Aorta (tissue), 5 donors: ENCODE measurements at regions not wholly inside any gene's neighbourhood (a gene's known extent, or its start where the extent isn't known, plus 50 kb on each side); places are given as distances from the start of the nearest gene placed in this dataset.

Experiments used
- ATAC-seq: fragments of 200-7000 bp; cut with Tn5 transposase; one replicate; pipeline ENCODE4 v1.9.1; 2022; ENCODE audit warnings: moderate library complexity; ENCODE audit not compliant: low FRiP score
- DNase-seq, 2 donors: peaks; one replicate each; pipeline ENCODE4 v3.0.0-alpha.2; 2020
- H3K27ac ChIP-seq, 2 donors: one replicate each; pipeline ENCODE4 v1.5.1; 2013; ENCODE audit warnings: low read length in 2 of 2, mild to moderate bottlenecking in 2 of 2, moderate library complexity in 2 of 2, control low read depth in 1 of 2, inconsistent platforms in 1 of 2, low read depth in 1 of 2
- H3K27me3 ChIP-seq, 2 donors: one replicate each; pipeline ENCODE4 v1.6.1; 2013; ENCODE audit warnings: control low read depth in 1 of 2, low read length in 1 of 2, mild to moderate bottlenecking in 1 of 2, moderate library complexity in 1 of 2; ENCODE audit not compliant: insufficient read depth in 2 of 2, control insufficient read depth in 1 of 2
- H3K36me3 ChIP-seq, 2 donors: one replicate each; pipeline ENCODE4 v1.6.1; 2013; ENCODE audit warnings: control low read depth in 1 of 2, low read length in 1 of 2, mild to moderate bottlenecking in 1 of 2; ENCODE audit not compliant: insufficient read depth in 2 of 2, control insufficient read depth in 1 of 2
- H3K4me1 ChIP-seq, 2 donors: one replicate each; pipeline ENCODE4 v1.6.1; 2013; ENCODE audit warnings: low read length in 2 of 2, control low read depth in 1 of 2, mild to moderate bottlenecking in 1 of 2, moderate library complexity in 1 of 2; ENCODE audit not compliant: insufficient read depth in 2 of 2, control insufficient read depth in 1 of 2
- H3K4me3 ChIP-seq, 2 donors: one replicate each; pipeline ENCODE4 v1.5.1; 2013; ENCODE audit warnings: low read length in 2 of 2, control low read depth in 1 of 2, mild to moderate bottlenecking in 1 of 2
- H3K9me3 ChIP-seq: one replicate; pipeline ENCODE4 v1.6.1; 2013; ENCODE audit warnings: mild to moderate bottlenecking, low read length; ENCODE audit not compliant: control insufficient read depth
- WGBS, 2 donors: extraction: QIAGEN DNeasy Blood & Tissue Kit; methylation state at CpG; one replicate each; pipeline ENCODE4 v1.1.7; 2013; 5-methylcytosine and 5-hydroxymethylcytosine counted together
- intact Hi-C, 2 donors: fragments of 100-400 bp; cut with DNase I; formaldehyde crosslinking; loops; one replicate each; pipeline versions ENCODE4 v1.14.2 to v1.15.0; 2022
- donor health status: healthy with polysubstance abuse.
- donor health status: Bipolar disorder and iron deficiency.
- donor health status: DM: no; HTN: no; CAD: no.
- donor health status: DM: no; HTN: no; CAD: no.
- donor health status: DM: yes; HTN: yes; CAD: no.

GRCh38 chr1:81471255-81471654 is 329.5 kb upstream of the ADGRL2 start:
- H3K9me3 ChIP-seq, result no peaks in the 10 kb centered on the region
- intact Hi-C loops, result no loop called here
- ATAC-seq (no peak), DNase-seq (no peak)
- H3K4me1 ChIP-seq, result no peaks in the 10 kb centered on the region
- no peaks in the 10 kb centered on the region for H3K36me3 ChIP-seq
- H3K4me3 ChIP-seq, result no peak overlapping the region
- H3K27me3 ChIP-seq, result no peaks in the 10 kb centered on the region
- H3K27ac ChIP-seq, result no peak overlapping the region
- 87 to 95% methylated on average over 2 of the region's 2 CpGs for WGBS, 2 donors

GRCh38 chr1:81470275-81470674 is 330.5 kb upstream of the ADGRL2 start:
- ATAC-seq (no peak), DNase-seq (no peak)
- Histone ChIP-seq H3K4me3 (no peak overlapping the region), H3K36me3 (no peaks in the 10 kb centered on the region), H3K27ac (no peak overlapping the region), H3K4me1 (no peaks in the 10 kb centered on the region), H3K27me3 (no peaks in the 10 kb centered on the region), H3K9me3 (no peaks in the 10 kb centered on the region)
- 87 to 91% methylated on average over 3 of the region's 3 CpGs for WGBS, 2 donors
- intact Hi-C loops, result no loop called here

- 93 to 94% methylated on average over 4 of the region's 4 CpGs for WGBS, 2 donors
- intact Hi-C loops, result no loop called here
- H3K27ac ChIP-seq, result no peak overlapping the region
- H3K9me3 ChIP-seq, result no peaks in the 10 kb centered on the region
- H3K27me3 ChIP-seq, result no peaks in the 10 kb centered on the region
- no peak for ATAC-seq
- DNase-seq, result no peak
- H3K36me3 ChIP-seq, result no peaks in the 10 kb centered on the region
- no peaks in the 10 kb centered on the region for H3K4me1 ChIP-seq
- H3K4me3 ChIP-seq, result no peak overlapping the region
These were observed 333.4 kb upstream of the ADGRL2 start for GRCh38 chr1:81467383-81467782.

GRCh38 chr1:81466961-81467360 is 333.8 kb upstream of the ADGRL2 start:
- WGBS, 2 donors, result 82 to 83% methylated on average over 4 of the region's 4 CpGs
- ATAC-seq (no peak), DNase-seq (no peak)
- H3K9me3 ChIP-seq, result no peaks in the 10 kb centered on the region
- intact Hi-C loops, result no loop called here
- H3K27ac ChIP-seq, result no peak overlapping the region
- no peak overlapping the region for H3K4me3 ChIP-seq
- H3K27me3 ChIP-seq, result no peaks in the 10 kb centered on the region
- H3K4me1 ChIP-seq, result no peaks in the 10 kb centered on the region
- no peaks in the 10 kb centered on the region for H3K36me3 ChIP-seq

GRCh38 chr1:81463936-81464837 is 336.5 kb upstream of the ADGRL2 start:
- Histone ChIP-seq H3K4me1 (no peaks in the 10 kb centered on the region), H3K27ac (no peak overlapping the region), H3K36me3 (no peaks in the 10 kb centered on the region), H3K9me3 (no peaks in the 10 kb centered on the region), H3K27me3 (no peaks in the 10 kb centered on the region), H3K4me3 (no peak overlapping the region)
- ATAC-seq (no peak), DNase-seq (no peak)
- 75 to 76% methylated on average over 8 of the region's 8 CpGs for WGBS, 2 donors
- intact Hi-C loops, result no loop called here

GRCh38 chr1:81459043-81459442 is 341.7 kb upstream of the ADGRL2 start:
- intact Hi-C loops, result no loop called here
- Histone ChIP-seq H3K27me3 (no peaks in the 10 kb centered on the region), H3K27ac (no peak overlapping the region), H3K4me3 (no peak overlapping the region), H3K36me3 (no peaks in the 10 kb centered on the region), H3K4me1 (no peaks in the 10 kb centered on the region), H3K9me3 (no peaks in the 10 kb centered on the region)
- no peak for ATAC-seq
- DNase-seq, result no peak

GRCh38 chr1:81458186-81458585 is 342.5 kb upstream of the ADGRL2 start:
- Histone ChIP-seq H3K9me3 (no peaks in the 10 kb centered on the region), H3K27me3 (no peaks in the 10 kb centered on the region), H3K36me3 (no peaks in the 10 kb centered on the region), H3K4me1 (no peaks in the 10 kb centered on the region), H3K4me3 (no peak overlapping the region), H3K27ac (no peak overlapping the region)
- DNase-seq (no peak), ATAC-seq (no peak)
- intact Hi-C loops, result no loop called here
- 72 to 97% methylated on average over 4 of the region's 4 CpGs for WGBS, 2 donors

- Histone ChIP-seq H3K27ac (no peak overlapping the region), H3K36me3 (no peaks in the 10 kb centered on the region), H3K27me3 (no peaks in the 10 kb centered on the region), H3K9me3 (no peaks in the 10 kb centered on the region), H3K4me3 (no peak overlapping the region), H3K4me1 (no peaks in the 10 kb centered on the region)
- ATAC-seq (no peak), DNase-seq (no peak)
- intact Hi-C loops, result no loop called here
- 89 to 92% methylated on average over 4 of the region's 4 CpGs for WGBS, 2 donors
These were observed 345.3 kb upstream of the ADGRL2 start for GRCh38 chr1:81455481-81455880.

GRCh38 chr1:81453971-81454370 is 346.8 kb upstream of the ADGRL2 start:
- intact Hi-C loops, result no loop called here
- Histone ChIP-seq H3K27me3 (no peaks in the 10 kb centered on the region), H3K27ac (no peak overlapping the region), H3K36me3 (no peaks in the 10 kb centered on the region), H3K9me3 (no peaks in the 10 kb centered on the region), H3K4me1 (no peaks in the 10 kb centered on the region), H3K4me3 (no peak overlapping the region)
- WGBS, 2 donors, result 95 to 97% methylated on average over 3 of the region's 3 CpGs
- ATAC-seq, result no peak
- no peak for DNase-seq
